ENCODE measurements at regions not wholly inside any gene's neighbourhood (a gene's known extent, or its start where the extent isn't known, plus 50 kb on each side); places are given as distances from the start of the nearest gene placed in this dataset.

DNA sequence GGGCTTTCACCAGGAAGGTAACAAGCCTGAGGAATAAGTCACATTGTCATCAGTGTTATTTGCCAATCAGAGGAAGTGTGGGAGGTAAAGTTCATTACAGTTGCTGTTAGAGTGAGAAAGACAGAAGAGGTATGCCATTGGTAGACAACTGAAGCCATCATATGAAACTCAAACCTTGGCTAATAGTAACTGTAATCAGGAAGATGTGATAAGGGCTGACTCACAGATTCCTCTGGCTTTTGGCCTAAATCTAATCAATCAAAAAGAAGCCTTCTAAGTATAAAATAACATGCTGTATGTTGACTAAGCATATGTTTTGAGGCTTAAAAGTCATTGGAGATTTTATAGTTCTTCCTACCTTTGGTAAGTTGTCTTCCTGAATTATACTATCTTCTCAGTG is 242.8 kb downstream of the PCDH7 start:
- H3K4me3 ChIP-seq (ENCODE audit: low read length): no peak overlapping the region
- no peaks in the 10 kb centered on the region for H3K36me3 ChIP-seq (ENCODE audit: low read depth, low read length)
- no peak overlapping the region for H2AFZ ChIP-seq (ENCODE audit: low read length)
- H3K9ac ChIP-seq (ENCODE audit: low read length): no peak overlapping the region
- H3K9me3 ChIP-seq (ENCODE audit: low read length): no peaks in the 10 kb centered on the region
- DNase-seq: no peak
- H3K4me1 ChIP-seq (ENCODE audit: insufficient read depth, low read length): no peaks in the 10 kb centered on the region
- BruUV-seq (replicated peaks): no TSS peak
- ChIA-PET POLR2A (ENCODE audit: unreplicated experiment) (no interaction called here), CTCF (no interaction called here)
- intact Hi-C loops (cut with micrococcal nuclease): no loop called here
- no peak for ATAC-seq
- TF ChIP-seq, protein P1, sequence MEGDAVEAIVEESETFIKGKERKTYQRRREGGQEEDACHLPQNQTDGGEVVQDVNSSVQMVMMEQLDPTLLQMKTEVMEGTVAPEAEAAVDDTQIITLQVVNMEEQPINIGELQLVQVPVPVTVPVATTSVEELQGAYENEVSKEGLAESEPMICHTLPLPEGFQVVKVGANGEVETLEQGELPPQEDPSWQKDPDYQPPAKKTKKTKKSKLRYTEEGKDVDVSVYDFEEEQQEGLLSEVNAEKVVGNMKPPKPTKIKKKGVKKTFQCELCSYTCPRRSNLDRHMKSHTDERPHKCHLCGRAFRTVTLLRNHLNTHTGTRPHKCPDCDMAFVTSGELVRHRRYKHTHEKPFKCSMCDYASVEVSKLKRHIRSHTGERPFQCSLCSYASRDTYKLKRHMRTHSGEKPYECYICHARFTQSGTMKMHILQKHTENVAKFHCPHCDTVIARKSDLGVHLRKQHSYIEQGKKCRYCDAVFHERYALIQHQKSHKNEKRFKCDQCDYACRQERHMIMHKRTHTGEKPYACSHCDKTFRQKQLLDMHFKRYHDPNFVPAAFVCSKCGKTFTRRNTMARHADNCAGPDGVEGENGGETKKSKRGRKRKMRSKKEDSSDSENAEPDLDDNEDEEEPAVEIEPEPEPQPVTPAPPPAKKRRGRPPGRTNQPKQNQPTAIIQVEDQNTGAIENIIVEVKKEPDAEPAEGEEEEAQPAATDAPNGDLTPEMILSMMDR (conservative IDR thresholded peaks at IDR 0.05; ENCODE audit: low read depth, low read length): no peak
- TF ChIP-seq EZH2phosphoT487 (IDR thresholded peaks at IDR 0.05; ENCODE audit: borderline replicate concordance, low read length) (no peak), EZH2 (IDR thresholded peaks at IDR 0.05; ENCODE audit: low read length, unreplicated experiment) (no peak)
- no peaks in the 10 kb centered on the region for H3K27me3 ChIP-seq (ENCODE audit: low read length)
- H3K27ac ChIP-seq (ENCODE audit: low read length): no peak overlapping the region
- no peaks in the 10 kb centered on the region for H4K20me1 ChIP-seq (ENCODE audit: low read length)
- H3K79me2 ChIP-seq (ENCODE audit: low read length): no peaks in the 10 kb centered on the region
- H3K9me2 ChIP-seq (replicated peaks; ENCODE audit: low read length): no peaks in the 10 kb centered on the region
- no peak overlapping the region for H3K4me2 ChIP-seq (ENCODE audit: low read length)
- H3F3A ChIP-seq (ENCODE audit: low read length, unreplicated experiment): no peaks in the 10 kb centered on the region

DNA sequence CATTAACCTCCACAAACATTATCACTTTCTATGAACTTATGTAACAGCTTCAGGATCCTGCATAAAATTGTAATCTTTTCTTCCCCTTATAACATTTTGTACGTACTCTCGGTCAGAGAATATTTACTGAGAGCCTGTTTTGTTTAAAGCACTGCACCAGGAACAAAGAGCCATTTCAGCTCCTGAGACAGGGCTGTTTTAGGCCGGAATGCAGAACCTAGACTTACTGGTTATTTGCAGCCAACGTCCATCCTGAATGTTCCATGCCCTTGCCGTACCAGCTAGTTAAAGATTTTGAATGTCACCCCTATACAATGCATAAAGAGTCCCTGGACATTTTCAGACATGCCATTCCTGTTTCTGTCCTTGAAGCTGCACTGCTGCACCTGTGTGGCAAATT is 248.8 kb downstream of the PCDH7 start:
- no peak overlapping the region for H3K9ac ChIP-seq (ENCODE audit: low read length)
- H3K4me2 ChIP-seq (ENCODE audit: low read length): no peak overlapping the region
- H3K9me3 ChIP-seq (ENCODE audit: low read length): no peaks in the 10 kb centered on the region
- no peaks in the 10 kb centered on the region for H3K9me2 ChIP-seq (replicated peaks; ENCODE audit: low read length)
- TF ChIP-seq, protein P1 (conservative IDR thresholded peaks at IDR 0.05; ENCODE audit: low read depth, low read length): no peak
- TF ChIP-seq EZH2phosphoT487 (IDR thresholded peaks at IDR 0.05; ENCODE audit: borderline replicate concordance, low read length) (no peak), EZH2 (IDR thresholded peaks at IDR 0.05; ENCODE audit: low read length, unreplicated experiment) (no peak)
- ChIA-PET CTCF (no interaction called here), POLR2A (ENCODE audit: unreplicated experiment) (no interaction called here)
- no peaks in the 10 kb centered on the region for H3F3A ChIP-seq (ENCODE audit: low read length, unreplicated experiment)
- H4K20me1 ChIP-seq (ENCODE audit: low read length): no peaks in the 10 kb centered on the region
- H3K36me3 ChIP-seq (ENCODE audit: low read depth, low read length): no peaks in the 10 kb centered on the region
- no peak overlapping the region for H3K27ac ChIP-seq (ENCODE audit: low read length)
- BruUV-seq (replicated peaks): no TSS peak
- no peak for ATAC-seq
- no peaks in the 10 kb centered on the region for H3K27me3 ChIP-seq (ENCODE audit: low read length)
- H3K79me2 ChIP-seq (ENCODE audit: low read length): no peaks in the 10 kb centered on the region
- intact Hi-C loops (cut with micrococcal nuclease): no loop called here
- H3K4me1 ChIP-seq (ENCODE audit: insufficient read depth, low read length): no peaks in the 10 kb centered on the region
- no peak overlapping the region for H2AFZ ChIP-seq (ENCODE audit: low read length)
- H3K4me3 ChIP-seq (ENCODE audit: low read length): no peak overlapping the region
- DNase-seq: no peak

DNA sequence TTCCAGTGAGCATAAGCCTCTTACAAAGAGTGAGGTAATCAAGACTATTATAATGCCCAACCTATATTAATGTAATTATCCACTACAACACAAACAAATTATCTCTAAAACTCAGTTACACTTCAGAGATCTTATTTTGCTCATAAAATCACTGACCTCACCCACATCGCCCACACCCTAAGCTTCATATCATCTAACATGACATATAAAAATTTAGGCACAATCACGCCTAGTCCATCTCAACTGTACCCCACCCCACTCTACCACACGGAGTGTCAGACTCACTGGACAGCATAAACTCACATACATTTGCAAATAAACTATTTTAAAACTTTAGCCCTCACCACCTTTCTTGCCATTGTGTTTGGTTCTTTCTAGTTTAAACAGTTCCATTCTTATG is 252.4 kb downstream of the PCDH7 start:
- intact Hi-C loops (cut with micrococcal nuclease): no loop called here
- no peaks in the 10 kb centered on the region for H3K79me2 ChIP-seq (ENCODE audit: low read length)
- no peaks in the 10 kb centered on the region for H3K36me3 ChIP-seq (ENCODE audit: low read depth, low read length)
- H3K9me2 ChIP-seq (replicated peaks; ENCODE audit: low read length): no peaks in the 10 kb centered on the region
- H3K4me1 ChIP-seq (ENCODE audit: insufficient read depth, low read length): no peaks in the 10 kb centered on the region
- CTCF ChIA-PET: no interaction called here
- no peak overlapping the region for H3K4me2 ChIP-seq (ENCODE audit: low read length)
- H3K27ac ChIP-seq (ENCODE audit: low read length): no peak overlapping the region
- no peaks in the 10 kb centered on the region for H3F3A ChIP-seq (ENCODE audit: low read length, unreplicated experiment)
- no peak overlapping the region for H3K4me3 ChIP-seq (ENCODE audit: low read length)
- no peak overlapping the region for H3K9ac ChIP-seq (ENCODE audit: low read length)
- POLR2A ChIA-PET (ENCODE audit: unreplicated experiment): no interaction called here
- no peak for TF ChIP-seq EZH2phosphoT487 (IDR thresholded peaks at IDR 0.05; ENCODE audit: borderline replicate concordance, low read length)
- no peak for TF ChIP-seq EZH2 (IDR thresholded peaks at IDR 0.05; ENCODE audit: low read length, unreplicated experiment)
- TF ChIP-seq, protein P1 (conservative IDR thresholded peaks at IDR 0.05; ENCODE audit: low read depth, low read length): no peak
- BruUV-seq (replicated peaks): no TSS peak
- no peak overlapping the region for H2AFZ ChIP-seq (ENCODE audit: low read length)
- H4K20me1 ChIP-seq (ENCODE audit: low read length): no peaks in the 10 kb centered on the region
- H3K27me3 ChIP-seq (ENCODE audit: low read length): no peaks in the 10 kb centered on the region
- no peak for DNase-seq
- no peak for ATAC-seq
- no peaks in the 10 kb centered on the region for H3K9me3 ChIP-seq (ENCODE audit: low read length)
